GM23338 (cell line): ENCODE measurements at regions not wholly inside any gene's neighbourhood (a gene's known extent, or its start where the extent isn't known, plus 50 kb on each side); places are given as distances from the start of the nearest gene placed in this dataset.

Source experiments
- ATAC-seq: fragments of 200-7000 bp; cut with Tn5 transposase; 3 replicates; pipeline ENCODE4 v1.9.1; 2020
- DNase-seq: peaks from one replicate; pipeline ENCODE4 v3.0.0-alpha.2; 2015; ENCODE audit warnings: low spot score
- H2AFZ ChIP-seq: fragments of 200-600 bp; sonication (generic); 2 replicates; pipeline ENCODE4 v1.8.0; 2016; ENCODE audit warnings: antibody characterized with exemption, mild to moderate bottlenecking, moderate library complexity
- H3F3A ChIP-seq: fragments of 200-600 bp; sonication (generic); replicated peaks from 2 replicates; pipeline ENCODE4 v1.8.0; 2017; ENCODE audit warnings: antibody characterized with exemption, mixed run types, low read depth
- H3K27ac ChIP-seq: fragments of 200-600 bp; sonication (generic); 2 replicates; pipeline ENCODE4 v1.6.1; 2016; ENCODE audit warnings: low read depth
- H3K27me3 ChIP-seq: fragments of 200-600 bp; sonication (generic); 2 replicates; pipeline ENCODE4 v1.8.0; 2016; ENCODE audit warnings: mild to moderate bottlenecking, mixed run types, moderate library complexity; ENCODE audit not compliant: insufficient read depth
- H3K36me3 ChIP-seq: fragments of 200-600 bp; sonication (generic); 2 replicates; pipeline ENCODE4 v1.8.0; 2016; ENCODE audit warnings: mild to moderate bottlenecking; ENCODE audit not compliant: insufficient read depth
- H3K4me1 ChIP-seq: fragments of 200-600 bp; sonication (generic); 2 replicates; pipeline ENCODE4 v1.8.0; 2016; ENCODE audit warnings: mild to moderate bottlenecking, moderate library complexity; ENCODE audit not compliant: insufficient read depth
- H3K4me2 ChIP-seq: fragments of 200-600 bp; sonication (generic); 2 replicates; pipeline ENCODE4 v1.7.1; 2017; ENCODE audit warnings: mixed run types
- H3K4me3 ChIP-seq: fragments of 200-600 bp; sonication (generic); 2 replicates; pipeline ENCODE4 v1.6.1; 2016; ENCODE audit warnings: mixed run types
- H3K79me2 ChIP-seq: fragments of 200-600 bp; sonication (generic); replicated peaks from 2 replicates; pipeline ENCODE4 v1.8.0; 2017; ENCODE audit warnings: mild to moderate bottlenecking; ENCODE audit not compliant: insufficient read depth
- H3K9me2 ChIP-seq: fragments of 200-600 bp; sonication (generic); 2 replicates; pipeline ENCODE4 v1.8.0; 2017; ENCODE audit not compliant: insufficient read depth
- H4K20me1 ChIP-seq: fragments of 200-600 bp; sonication (generic); replicated peaks from 2 replicates; pipeline ENCODE4 v1.8.0; 2017; ENCODE audit warnings: mild to moderate bottlenecking; ENCODE audit not compliant: insufficient read depth
- H3K27ac Mint-ChIP-seq: 2 replicates; pipeline ENCODE4 v1.8.0; 2020; ENCODE audit warnings: inconsistent platforms, mild to moderate bottlenecking, moderate library complexity, mixed read lengths
- H3K27me3 Mint-ChIP-seq: 3 replicates; pipeline ENCODE4 v1.8.0; 2022; ENCODE audit warnings: low read depth, mild to moderate bottlenecking, moderate library complexity, mixed read lengths, inconsistent platforms; ENCODE audit not compliant: insufficient read depth, poor library complexity
- H3K36me3 Mint-ChIP-seq: 3 replicates; pipeline ENCODE4 v1.8.0; 2021; ENCODE audit warnings: low read depth, mild to moderate bottlenecking, inconsistent platforms, moderate library complexity, mixed read lengths
- H3K4me1 Mint-ChIP-seq: 3 replicates; pipeline ENCODE4 v1.8.0; 2020; ENCODE audit warnings: mild to moderate bottlenecking, inconsistent platforms, mixed read lengths
- H3K4me3 Mint-ChIP-seq: 3 replicates; pipeline ENCODE4 v1.8.0; 2021; ENCODE audit warnings: moderate library complexity, mild to moderate bottlenecking, inconsistent platforms, mixed read lengths
- H3K9me3 Mint-ChIP-seq: 3 replicates; pipeline ENCODE4 v1.8.0; 2020; ENCODE audit warnings: moderate library complexity, mild to moderate bottlenecking, inconsistent platforms, mixed read lengths
- CREB1 ChIP-seq: fragments of 250-450 bp; sonication (Bioruptor Pico); IDR thresholded peaks from 2 replicates; pipeline ENCODE4 v1.5.0; 2020; ENCODE audit warnings: low read depth, mild to moderate bottlenecking, moderate library complexity
- EZH2 ChIP-seq: fragments of 200-600 bp; sonication (generic); IDR thresholded peaks from one replicate; pipeline ENCODE4 v1.8.0; 2017; ENCODE audit warnings: antibody characterized with exemption, mild to moderate bottlenecking, low read depth; ENCODE audit not compliant: unreplicated experiment
- NANOG ChIP-seq: IDR thresholded peaks from 2 replicates; pipeline ENCODE4 v1.6.1; 2016; ENCODE audit warnings: antibody characterized with exemption, borderline replicate concordance
- POLR2AphosphoS5 ChIP-seq: IDR thresholded peaks from 2 replicates; pipeline ENCODE4 v1.6.1; 2016; ENCODE audit warnings: antibody characterized with exemption, low read depth
- STAT1 ChIP-seq: IDR thresholded peaks from one replicate; pipeline ENCODE4 v1.6.1; 2016; ENCODE audit warnings: antibody characterized with exemption; ENCODE audit not compliant: unreplicated experiment
- ZNF331 ChIP-seq: fragments of 250-450 bp; sonication (Bioruptor Pico); IDR thresholded peaks from 2 replicates; pipeline ENCODE4 v1.5.0; 2020; ENCODE audit warnings: low read depth, mild to moderate bottlenecking, moderate library complexity
- TF ChIP-seq, protein P1 (sequence below): IDR thresholded peaks from one replicate; pipeline ENCODE4 v1.6.1; 2018; ENCODE audit warnings: antibody characterized with exemption; ENCODE audit not compliant: unreplicated experiment
- TF ChIP-seq, protein P2 (sequence below), 2 experiments: fragments of 200-600 bp in 1 of 2; sonication (generic) in 1 of 2; conservative IDR thresholded peaks; 2 replicates each; pipeline versions ENCODE4 v1.5.1 to v1.6.1; 2016 to 2017; ENCODE audit warnings: antibody characterized with exemption in 2 of 2, low read depth in 2 of 2, mild to moderate bottlenecking in 2 of 2, moderate library complexity in 1 of 2

DNA sequence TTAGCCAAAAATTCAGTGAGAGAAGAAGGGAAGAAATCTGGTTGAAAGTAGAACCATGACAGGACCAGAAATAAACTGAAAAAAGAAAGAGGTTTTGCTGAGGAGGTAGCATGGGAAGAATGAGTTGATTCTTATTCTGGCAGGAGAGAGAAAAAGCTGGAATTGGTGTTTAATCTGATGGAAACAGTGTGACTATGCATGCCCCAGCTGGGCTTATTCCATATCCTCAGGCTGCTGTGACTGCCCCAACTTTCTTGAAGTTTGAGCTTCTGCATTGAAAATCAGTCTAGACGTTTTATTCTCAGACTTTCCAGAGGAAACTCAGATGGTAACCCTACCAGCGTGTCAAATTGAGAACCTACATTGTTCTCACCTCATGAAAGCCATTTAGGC is 352.5 kb upstream of the DCBLD2 start (continued):
- TF ChIP-seq EZH2 (no peak), CREB1 (CRISPR knock-in tag) (no peak), ZNF331 (CRISPR knock-in tag) (no peak)

DNA sequence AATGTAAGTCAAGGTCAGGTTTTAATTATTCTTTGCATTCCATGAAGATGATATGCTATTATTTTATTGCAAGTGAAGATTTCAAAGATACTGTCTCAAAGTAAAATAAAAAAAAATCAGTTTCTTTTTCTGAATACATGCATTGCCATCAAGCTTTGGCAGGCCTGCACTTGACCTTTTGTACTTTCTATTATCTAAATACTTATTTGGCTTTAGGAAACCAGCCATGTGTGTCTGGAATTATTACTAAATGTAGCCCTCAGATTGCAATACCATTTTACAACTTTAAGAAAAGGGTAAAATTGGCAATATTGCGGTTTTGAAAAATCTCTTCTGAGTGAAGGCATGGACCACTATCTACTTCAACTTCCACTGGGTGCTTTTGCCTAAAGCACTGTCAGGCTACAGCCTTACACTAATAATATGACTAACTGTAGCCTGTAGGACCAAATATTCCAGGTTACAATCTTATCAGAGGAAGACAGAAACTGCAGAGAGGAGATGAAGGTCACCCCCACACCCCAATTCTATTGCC is 349.4 kb upstream of the DCBLD2 start:
- TF ChIP-seq, protein P1, sequence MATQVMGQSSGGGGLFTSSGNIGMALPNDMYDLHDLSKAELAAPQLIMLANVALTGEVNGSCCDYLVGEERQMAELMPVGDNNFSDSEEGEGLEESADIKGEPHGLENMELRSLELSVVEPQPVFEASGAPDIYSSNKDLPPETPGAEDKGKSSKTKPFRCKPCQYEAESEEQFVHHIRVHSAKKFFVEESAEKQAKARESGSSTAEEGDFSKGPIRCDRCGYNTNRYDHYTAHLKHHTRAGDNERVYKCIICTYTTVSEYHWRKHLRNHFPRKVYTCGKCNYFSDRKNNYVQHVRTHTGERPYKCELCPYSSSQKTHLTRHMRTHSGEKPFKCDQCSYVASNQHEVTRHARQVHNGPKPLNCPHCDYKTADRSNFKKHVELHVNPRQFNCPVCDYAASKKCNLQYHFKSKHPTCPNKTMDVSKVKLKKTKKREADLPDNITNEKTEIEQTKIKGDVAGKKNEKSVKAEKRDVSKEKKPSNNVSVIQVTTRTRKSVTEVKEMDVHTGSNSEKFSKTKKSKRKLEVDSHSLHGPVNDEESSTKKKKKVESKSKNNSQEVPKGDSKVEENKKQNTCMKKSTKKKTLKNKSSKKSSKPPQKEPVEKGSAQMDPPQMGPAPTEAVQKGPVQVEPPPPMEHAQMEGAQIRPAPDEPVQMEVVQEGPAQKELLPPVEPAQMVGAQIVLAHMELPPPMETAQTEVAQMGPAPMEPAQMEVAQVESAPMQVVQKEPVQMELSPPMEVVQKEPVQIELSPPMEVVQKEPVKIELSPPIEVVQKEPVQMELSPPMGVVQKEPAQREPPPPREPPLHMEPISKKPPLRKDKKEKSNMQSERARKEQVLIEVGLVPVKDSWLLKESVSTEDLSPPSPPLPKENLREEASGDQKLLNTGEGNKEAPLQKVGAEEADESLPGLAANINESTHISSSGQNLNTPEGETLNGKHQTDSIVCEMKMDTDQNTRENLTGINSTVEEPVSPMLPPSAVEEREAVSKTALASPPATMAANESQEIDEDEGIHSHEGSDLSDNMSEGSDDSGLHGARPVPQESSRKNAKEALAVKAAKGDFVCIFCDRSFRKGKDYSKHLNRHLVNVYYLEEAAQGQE, result no peak
- TF ChIP-seq POLR2AphosphoS5, result no peak
- no peak for TF ChIP-seq STAT1
- no peak for TF ChIP-seq ZNF331 (CRISPR knock-in tag)
- TF ChIP-seq EZH2, result no peak
- TF ChIP-seq, protein P2, sequence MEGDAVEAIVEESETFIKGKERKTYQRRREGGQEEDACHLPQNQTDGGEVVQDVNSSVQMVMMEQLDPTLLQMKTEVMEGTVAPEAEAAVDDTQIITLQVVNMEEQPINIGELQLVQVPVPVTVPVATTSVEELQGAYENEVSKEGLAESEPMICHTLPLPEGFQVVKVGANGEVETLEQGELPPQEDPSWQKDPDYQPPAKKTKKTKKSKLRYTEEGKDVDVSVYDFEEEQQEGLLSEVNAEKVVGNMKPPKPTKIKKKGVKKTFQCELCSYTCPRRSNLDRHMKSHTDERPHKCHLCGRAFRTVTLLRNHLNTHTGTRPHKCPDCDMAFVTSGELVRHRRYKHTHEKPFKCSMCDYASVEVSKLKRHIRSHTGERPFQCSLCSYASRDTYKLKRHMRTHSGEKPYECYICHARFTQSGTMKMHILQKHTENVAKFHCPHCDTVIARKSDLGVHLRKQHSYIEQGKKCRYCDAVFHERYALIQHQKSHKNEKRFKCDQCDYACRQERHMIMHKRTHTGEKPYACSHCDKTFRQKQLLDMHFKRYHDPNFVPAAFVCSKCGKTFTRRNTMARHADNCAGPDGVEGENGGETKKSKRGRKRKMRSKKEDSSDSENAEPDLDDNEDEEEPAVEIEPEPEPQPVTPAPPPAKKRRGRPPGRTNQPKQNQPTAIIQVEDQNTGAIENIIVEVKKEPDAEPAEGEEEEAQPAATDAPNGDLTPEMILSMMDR (conservative IDR thresholded peaks at IDR 0.05; ENCODE audit: low read depth in 2 of 2), result no peak
- TF ChIP-seq NANOG, result no peak

DNA sequence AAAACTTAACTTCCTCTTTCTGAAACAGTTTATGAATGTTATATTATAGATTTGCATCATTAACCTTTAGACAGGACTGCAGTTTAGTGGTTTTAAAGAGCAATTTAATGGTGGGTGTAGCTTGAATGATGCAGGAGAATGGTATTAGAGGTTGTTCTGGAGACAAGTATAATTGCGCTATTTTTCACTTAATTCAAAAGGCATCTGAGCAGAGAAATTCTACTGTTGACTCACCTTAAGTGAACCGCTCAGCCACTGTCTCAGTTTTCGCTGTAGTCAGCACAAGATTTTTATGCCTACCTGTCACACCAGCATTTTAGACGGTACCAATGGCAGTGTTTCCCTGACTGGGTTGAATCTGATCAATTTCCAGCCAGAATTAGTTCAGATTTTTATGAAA is 348.8 kb upstream of the DCBLD2 start:
- Histone ChIP-seq H4K20me1 (no peaks in the 10 kb centered on the region), H3K27ac (no peak overlapping the region), H3K9me2 (0 out of 2 replicates have a peak, but pooled peaks cover 4% of the 10 kb centered on the region), H3K27me3 (no peaks in the 10 kb centered on the region), H3K4me2 (no peak overlapping the region), H3K36me3 (no peaks in the 10 kb centered on the region), H2AFZ (no peak overlapping the region), H3F3A (no peaks in the 10 kb centered on the region), H3K4me3 (no peak overlapping the region), H3K79me2 (no peaks in the 10 kb centered on the region), H3K4me1 (no peaks in the 10 kb centered on the region)
- Mint-ChIP-seq H3K9me3 (no peaks in the 10 kb centered on the region; the same call in 2 of the 3 replicates), H3K4me3 (no peak overlapping the region), H3K4me1 (peaks cover 5% of the 10 kb centered on the region; the same call in 2 of the 3 replicates), H3K27ac (no peak overlapping the region), H3K27me3 (no peaks in the 10 kb centered on the region), H3K36me3 (no peaks in the 10 kb centered on the region)
- ATAC-seq, result no peak
- DNase-seq, result no peak
- TF ChIP-seq EZH2 (no peak), NANOG (no peak)
- TF ChIP-seq, protein P1, result no peak

More for the DNA sequence above, 349.4 kb upstream of the DCBLD2 start:
- H2AFZ ChIP-seq, result no peak overlapping the region
- Mint-ChIP-seq H3K9me3 (no peaks in the 10 kb centered on the region; the same call in 2 of the 3 replicates), H3K4me3 (no peak overlapping the region), H3K4me1 (peaks cover 5% of the 10 kb centered on the region; the same call in 2 of the 3 replicates), H3K36me3 (no peaks in the 10 kb centered on the region), H3K27ac (no peak overlapping the region), H3K27me3 (no peaks in the 10 kb centered on the region)
- no peaks in the 10 kb centered on the region for H4K20me1 ChIP-seq
- no peaks in the 10 kb centered on the region for H3F3A ChIP-seq
- no peak for DNase-seq
- H3K36me3 ChIP-seq, result no peaks in the 10 kb centered on the region
- no peaks in the 10 kb centered on the region for H3K79me2 ChIP-seq
- ATAC-seq, result no peak
- no peaks in the 10 kb centered on the region for H3K27me3 ChIP-seq
- no peak overlapping the region for H3K27ac ChIP-seq
- no peak overlapping the region for H3K4me3 ChIP-seq
- H3K9me2 ChIP-seq, result 0 out of 2 replicates have a peak, but pooled peaks cover 4% of the 10 kb centered on the region
- no peaks in the 10 kb centered on the region for H3K4me1 ChIP-seq
- H3K4me2 ChIP-seq, result no peak overlapping the region
